NCI-H460 (cell line): ENCODE measurements at regions not wholly inside any gene's neighbourhood (a gene's known extent, or its start where the extent isn't known, plus 50 kb on each side); places are given as distances from the start of the nearest gene placed in this dataset.
"Not testable (repeated sequence)": the region's sequence is repeated elsewhere in the genome, so short reads cannot be mapped to it uniquely, and the experiment has no call there.

Source experiments
- DNase-seq: peaks from one replicate; pipeline ENCODE4 v3.0.0-alpha.2; 2016; ENCODE audit warnings: low read depth; ENCODE audit errors: extremely low read depth

- DNase-seq: no peak
Observed at GRCh38 chr10:9900751-9901150, 1116.9 kb upstream of the CELF2 start.

GRCh38 chr10:9901971-9902370 is 1115.7 kb upstream of the CELF2 start:
- no peak for DNase-seq

GRCh38 chr10:9910446-9910845 is 1107.2 kb upstream of the CELF2 start:
- DNase-seq: no peak

GRCh38 chr10:9911488-9911887 is 1106.2 kb upstream of the CELF2 start:
- DNase-seq: no peak

GRCh38 chr10:9913876-9914514 is 1103.7 kb upstream of the CELF2 start:
- no peak for DNase-seq

GRCh38 chr10:9921544-9921943 is 1096.1 kb upstream of the CELF2 start:
- DNase-seq: no peak

- no peak for DNase-seq
Observed at GRCh38 chr10:9922126-9922870, 1095.4 kb upstream of the CELF2 start.

- no peak for DNase-seq
Observed at GRCh38 chr10:9926003-9926402, 1091.7 kb upstream of the CELF2 start.

GRCh38 chr10:9926881-9927280 is 1090.8 kb upstream of the CELF2 start:
- no peak for DNase-seq

GRCh38 chr10:9939716-9940115 is 1078.0 kb upstream of the CELF2 start:
- no peak for DNase-seq

GRCh38 chr10:9944690-9945089 is 1073.0 kb upstream of the CELF2 start:
- no peak for DNase-seq

GRCh38 chr10:9950070-9950469 is 1067.6 kb upstream of the CELF2 start:
- DNase-seq: no peak

- DNase-seq: no peak
Observed at GRCh38 chr10:9951481-9952257, 1066.0 kb upstream of the CELF2 start.

- DNase-seq: no peak
Observed at GRCh38 chr10:9957351-9957750, 1060.3 kb upstream of the CELF2 start.

GRCh38 chr10:9957876-9958275 is 1059.8 kb upstream of the CELF2 start:
- DNase-seq: not testable (repeated sequence)

- no peak for DNase-seq
Observed at GRCh38 chr10:9965341-9965740, 1052.3 kb upstream of the CELF2 start.

- no peak for DNase-seq
Observed at GRCh38 chr10:9986786-9987185, 1030.9 kb upstream of the CELF2 start.

GRCh38 chr10:9987197-9987596 is 1030.5 kb upstream of the CELF2 start:
- no peak for DNase-seq

- no peak for DNase-seq
Observed at GRCh38 chr10:9992661-9993060, 1025.0 kb upstream of the CELF2 start.

- no peak for DNase-seq
Observed at GRCh38 chr10:9994131-9994530, 1023.5 kb upstream of the CELF2 start.

- no peak for DNase-seq
Observed at GRCh38 chr10:9999627-10000026, 1018.0 kb upstream of the CELF2 start.

- DNase-seq: no peak
Observed at GRCh38 chr10:10007957-10008356, 1009.7 kb upstream of the CELF2 start.
